Stimulated activated CD8-positive, alpha-beta memory T cell treated with anti-CD3 and anti-CD28 coated beads, Interleukin-7, amount 100 ng/mL, for 1 hour (primary cell): ENCODE measurements at regions not wholly inside any gene's neighbourhood (a gene's known extent, or its start where the extent isn't known, plus 50 kb on each side); places are given as distances from the start of the nearest gene placed in this dataset.
"Not testable (repeated sequence)": the region's sequence is repeated elsewhere in the genome, so short reads cannot be mapped to it uniquely, and the experiment has no call there.

ENCODE experiments used
- DNase-seq, 2 donors: peaks; one replicate each; pipeline ENCODE4 v3.0.0-alpha.2; 2020; ENCODE audit warnings: low read depth in 2 of 2

GRCh38 chr21:25240974-25241373 is 366.3 kb downstream of the MRPL39 start:
- DNase-seq = no peak

- DNase-seq = no peak
Observed at GRCh38 chr21:25234857-25235801, 372.2 kb downstream of the MRPL39 start.

GRCh38 chr21:25220954-25221353 is 386.3 kb downstream of the MRPL39 start:
- DNase-seq = no peak

- no peak for DNase-seq
Observed at GRCh38 chr21:25220169-25220568, 387.1 kb downstream of the MRPL39 start.

GRCh38 chr21:25215698-25216384 is 391.4 kb downstream of the MRPL39 start:
- no peak for DNase-seq

GRCh38 chr21:25214676-25215075 is 392.6 kb downstream of the MRPL39 start:
- no peak for DNase-seq

- DNase-seq = no peak
Observed at GRCh38 chr21:25199944-25200343, 407.3 kb downstream of the MRPL39 start.

GRCh38 chr21:25191141-25191540 is 416.1 kb downstream of the MRPL39 start:
- DNase-seq = no peak

GRCh38 chr21:25189497-25189896 is 417.8 kb downstream of the MRPL39 start:
- no peak for DNase-seq

- no peak for DNase-seq
Observed at GRCh38 chr21:25188677-25189079, 418.6 kb downstream of the MRPL39 start.

- DNase-seq = no peak
Observed at GRCh38 chr21:25186273-25186672, 421.0 kb downstream of the MRPL39 start.

GRCh38 chr21:25183577-25183976 is 423.7 kb downstream of the MRPL39 start:
- DNase-seq = no peak

GRCh38 chr21:25181690-25182089 is 425.6 kb downstream of the MRPL39 start:
- DNase-seq = not testable (repeated sequence)

- DNase-seq = no peak
Observed at GRCh38 chr21:25179116-25179515, 428.2 kb downstream of the MRPL39 start.

GRCh38 chr21:25176637-25177412 is 430.5 kb downstream of the MRPL39 start:
- no peak for DNase-seq

GRCh38 chr21:25175938-25176337 is 431.3 kb downstream of the MRPL39 start:
- no peak for DNase-seq

- no peak for DNase-seq
Observed at GRCh38 chr21:25171438-25171837, 435.8 kb downstream of the MRPL39 start.

- DNase-seq = no peak
Observed at GRCh38 chr21:25170681-25171080, 436.6 kb downstream of the MRPL39 start.

GRCh38 chr21:25169370-25169769 is 437.9 kb downstream of the MRPL39 start:
- DNase-seq = no peak

GRCh38 chr21:25166904-25167303 is 440.4 kb downstream of the MRPL39 start:
- DNase-seq = not testable (repeated sequence)

- DNase-seq = no peak
Observed at GRCh38 chr21:25161571-25161970, 445.7 kb downstream of the MRPL39 start.

GRCh38 chr21:25155020-25155419 is 452.3 kb downstream of the MRPL39 start:
- not testable (repeated sequence) for DNase-seq
